Fibroblast of villous mesenchyme (primary cell): ENCODE measurements at regions not wholly inside any gene's neighbourhood (a gene's known extent, or its start where the extent isn't known, plus 50 kb on each side); places are given as distances from the start of the nearest gene placed in this dataset.

Experiments used
- DNase-seq: peaks from one replicate; pipeline ENCODE4 v3.0.0-alpha.2; 2010; ENCODE audit warnings: low read depth
- H3K4me3 ChIP-seq: 2 replicates; pipeline ENCODE4 v1.5.1; 2011; ENCODE audit warnings: low read depth, mild to moderate bottlenecking, low read length
- CTCF ChIP-seq: IDR thresholded peaks from 2 replicates; pipeline ENCODE4 v1.5.1; 2012; ENCODE audit warnings: low read depth, mild to moderate bottlenecking, low read length; ENCODE audit not compliant: insufficient read depth

DNA sequence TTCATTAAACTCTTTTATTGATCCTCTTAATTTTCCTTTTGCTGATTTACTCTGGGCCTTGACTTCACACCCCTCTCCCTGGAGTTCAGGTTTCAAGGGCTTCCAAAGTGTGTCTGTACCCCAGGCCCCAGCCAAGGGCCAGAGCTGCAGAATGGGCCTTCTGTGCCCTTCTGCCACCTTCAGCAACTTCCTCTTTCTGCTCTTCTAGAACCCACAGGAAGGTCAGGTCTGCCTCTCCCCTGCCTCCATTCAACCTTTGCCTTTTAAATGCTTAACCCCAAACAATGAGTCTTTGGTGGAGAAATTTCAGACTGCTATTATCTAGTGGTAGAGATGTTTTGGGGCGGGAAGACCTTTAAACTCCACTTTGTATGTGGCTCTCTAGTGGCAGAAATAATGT lies 63.1 kb downstream of the TSN start:
- DNase-seq, result no peak
- no peak overlapping the region for H3K4me3 ChIP-seq
- TF ChIP-seq CTCF, result no peak

- no peak overlapping the region for H3K4me3 ChIP-seq
- no peak for DNase-seq
- TF ChIP-seq CTCF, result no peak
These were observed 64.4 kb downstream of the TSN start for GRCh38 chr2:121819846-121820245.

DNA sequence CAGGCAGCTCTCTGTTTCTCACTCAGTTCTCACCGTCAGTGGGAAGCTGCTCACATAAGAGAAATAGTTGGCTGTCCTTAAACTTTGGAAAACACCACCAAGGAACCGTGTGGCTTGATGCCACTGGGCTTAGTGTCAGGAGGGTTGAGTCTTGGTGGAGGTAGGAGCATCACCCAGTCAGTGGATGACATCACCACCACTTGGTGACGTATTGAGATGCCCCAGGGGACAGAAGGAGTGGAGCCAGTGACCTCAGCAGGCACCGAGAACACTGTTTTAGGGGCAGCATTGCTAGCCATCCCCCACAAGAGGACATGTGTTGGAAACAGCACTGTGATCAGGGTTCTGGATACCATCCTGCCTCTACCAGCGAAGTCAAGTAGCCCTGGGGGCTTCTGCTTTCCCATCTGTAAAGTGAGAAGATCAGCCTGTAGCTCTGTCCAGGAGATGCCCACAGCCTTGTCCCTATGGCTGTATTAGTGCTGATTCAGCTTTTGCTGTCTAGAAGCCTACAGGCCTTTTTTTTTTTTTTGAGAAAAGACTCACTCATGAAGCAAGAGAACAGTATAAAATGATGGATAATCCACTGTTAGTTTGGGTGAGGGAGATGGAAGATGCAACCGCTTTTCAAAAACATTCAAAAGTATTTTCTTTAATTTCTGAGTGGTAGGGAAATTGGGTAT lies 66.2 kb downstream of the TSN start:
- no peak for DNase-seq
- H3K4me3 ChIP-seq, result no peak overlapping the region
- no peak for TF ChIP-seq CTCF

- H3K4me3 ChIP-seq, result no peak overlapping the region
- no peak for DNase-seq
- TF ChIP-seq CTCF, result no peak
These were observed 68.8 kb downstream of the TSN start for GRCh38 chr2:121824264-121824663.

DNA sequence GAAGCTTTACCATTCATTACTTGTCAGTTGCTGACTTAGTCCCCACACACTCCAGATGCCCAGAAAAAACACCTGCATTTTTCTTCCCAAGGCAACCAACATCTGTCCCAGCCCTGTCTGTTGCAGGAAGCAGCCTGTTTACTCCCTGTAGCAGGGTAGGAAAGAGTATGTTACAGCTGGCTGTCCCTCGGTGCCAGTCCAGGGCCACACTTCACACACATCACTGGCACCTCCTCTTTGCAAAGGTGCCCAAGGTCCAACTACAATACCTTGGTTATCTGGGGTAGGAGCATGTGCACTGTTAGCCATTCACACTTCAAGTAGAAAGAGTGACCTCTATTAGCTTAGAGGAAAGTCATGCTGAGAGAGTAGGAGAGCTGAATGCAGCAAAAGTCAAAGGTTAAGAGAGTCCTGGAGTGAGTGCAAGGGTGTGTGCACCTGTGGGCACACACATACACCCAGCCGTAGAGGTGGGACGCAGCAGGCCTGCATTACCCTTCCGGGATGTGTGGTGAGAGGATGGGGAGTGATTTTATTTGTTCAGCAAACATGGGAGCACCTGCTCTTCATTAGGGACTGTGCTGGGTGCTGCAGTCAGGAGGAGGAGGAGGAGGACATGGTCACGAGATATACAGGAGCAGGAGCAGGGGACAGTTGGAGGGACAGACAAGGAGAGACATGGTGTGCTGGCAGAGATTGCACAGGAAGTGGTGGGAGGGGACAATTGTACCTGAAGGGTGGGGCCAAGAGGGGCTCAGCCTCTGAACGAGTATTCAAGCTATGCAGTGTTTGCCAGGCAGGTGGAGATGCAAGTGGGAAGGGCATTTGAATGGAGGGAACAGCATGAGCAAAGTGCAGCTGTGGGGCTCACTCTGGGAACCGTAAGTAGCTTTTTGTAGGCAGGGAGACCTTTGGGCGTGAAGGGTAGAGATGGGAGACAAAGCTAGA lies 69.8 kb downstream of the TSN start:
- no peak for DNase-seq
- H3K4me3 ChIP-seq, result no peak overlapping the region
- no peak for TF ChIP-seq CTCF

- no peak overlapping the region for H3K4me3 ChIP-seq
- TF ChIP-seq CTCF, result no peak
- DNase-seq, result no peak
These were observed 70.6 kb downstream of the TSN start for GRCh38 chr2:121826036-121826435.
